OCI-LY7 (cell line): ENCODE measurements at regions not wholly inside any gene's neighbourhood (a gene's known extent, or its start where the extent isn't known, plus 50 kb on each side); places are given as distances from the start of the nearest gene placed in this dataset.

Experiments used
- EZH2phosphoT487 ChIP-seq: fragments of 200-600 bp; sonication (generic); IDR thresholded peaks from 2 replicates; pipeline ENCODE4 v1.6.1; 2018; ENCODE audit warnings: low read depth, borderline replicate concordance, mild to moderate bottlenecking, mixed run types, antibody characterized with exemption, low read length, moderate library complexity, mixed read lengths
- TF ChIP-seq, protein P1 (sequence below): fragments of 200-600 bp; sonication (generic); conservative IDR thresholded peaks from 2 replicates; pipeline ENCODE4 v1.5.1; 2014; ENCODE audit warnings: mild to moderate bottlenecking, antibody characterized with exemption, low read length, moderate library complexity, mixed read lengths

DNA sequence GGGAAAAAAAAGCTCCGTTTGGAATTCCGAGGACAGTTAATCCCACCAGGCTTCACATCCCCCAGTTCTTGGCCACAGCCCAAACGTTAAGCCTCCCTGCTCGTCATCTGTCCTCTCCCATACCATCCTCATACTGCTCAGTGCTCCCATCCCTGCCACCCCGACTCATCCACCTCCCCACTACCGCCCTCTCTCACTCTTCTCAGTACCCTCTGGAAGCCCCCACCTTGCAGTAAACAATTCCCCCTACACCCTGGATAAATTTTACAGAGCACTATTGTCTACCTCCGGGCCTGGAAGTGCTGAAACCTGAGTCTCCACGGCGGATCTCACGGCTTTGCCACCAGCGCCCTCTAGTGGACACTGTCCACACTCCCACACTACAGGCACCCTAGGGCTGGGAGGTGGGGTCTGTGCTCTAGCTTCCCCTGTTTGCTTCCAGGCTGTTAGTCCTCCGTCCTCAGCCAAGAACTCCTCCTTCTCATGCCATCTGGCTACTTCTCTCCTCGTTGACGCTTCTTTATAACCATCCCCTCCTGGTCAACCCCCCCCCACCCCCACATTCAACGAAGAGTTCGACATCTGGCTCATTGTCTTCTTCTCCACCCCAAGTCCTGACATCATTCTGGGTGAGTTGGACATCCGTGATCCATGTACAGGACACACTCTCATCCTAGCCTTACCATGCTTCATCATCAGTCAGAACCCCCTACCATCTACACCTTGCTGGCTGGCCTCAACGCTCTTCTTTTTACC is 54.5 kb downstream of the RTL9 start:
- TF ChIP-seq, protein P1, sequence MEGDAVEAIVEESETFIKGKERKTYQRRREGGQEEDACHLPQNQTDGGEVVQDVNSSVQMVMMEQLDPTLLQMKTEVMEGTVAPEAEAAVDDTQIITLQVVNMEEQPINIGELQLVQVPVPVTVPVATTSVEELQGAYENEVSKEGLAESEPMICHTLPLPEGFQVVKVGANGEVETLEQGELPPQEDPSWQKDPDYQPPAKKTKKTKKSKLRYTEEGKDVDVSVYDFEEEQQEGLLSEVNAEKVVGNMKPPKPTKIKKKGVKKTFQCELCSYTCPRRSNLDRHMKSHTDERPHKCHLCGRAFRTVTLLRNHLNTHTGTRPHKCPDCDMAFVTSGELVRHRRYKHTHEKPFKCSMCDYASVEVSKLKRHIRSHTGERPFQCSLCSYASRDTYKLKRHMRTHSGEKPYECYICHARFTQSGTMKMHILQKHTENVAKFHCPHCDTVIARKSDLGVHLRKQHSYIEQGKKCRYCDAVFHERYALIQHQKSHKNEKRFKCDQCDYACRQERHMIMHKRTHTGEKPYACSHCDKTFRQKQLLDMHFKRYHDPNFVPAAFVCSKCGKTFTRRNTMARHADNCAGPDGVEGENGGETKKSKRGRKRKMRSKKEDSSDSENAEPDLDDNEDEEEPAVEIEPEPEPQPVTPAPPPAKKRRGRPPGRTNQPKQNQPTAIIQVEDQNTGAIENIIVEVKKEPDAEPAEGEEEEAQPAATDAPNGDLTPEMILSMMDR, result peak; percentile 81
- TF ChIP-seq EZH2phosphoT487, result no peak
